A204.1 (cell line): ENCODE measurements at regions not wholly inside any gene's neighbourhood (a gene's known extent, or its start where the extent isn't known, plus 50 kb on each side); places are given as distances from the start of the nearest gene placed in this dataset.

Experiments
- FAIRE-seq: peaks from 2 replicates; lab custom pipeline; 2012; peaks lifted over from hg19 to GRCh38; lab: Jason Lieb, UNC

- FAIRE-seq: no peak
Measured at GRCh38 chr12:127717278-127717677, 549.7 kb upstream of the TMEM132C start.

GRCh38 chr12:127720334-127720733 lies 546.6 kb upstream of the TMEM132C start:
- FAIRE-seq: no peak

GRCh38 chr12:127722611-127723010 lies 544.4 kb upstream of the TMEM132C start:
- FAIRE-seq: no peak

- no peak for FAIRE-seq
Measured at GRCh38 chr12:127723251-127723650, 543.7 kb upstream of the TMEM132C start.

GRCh38 chr12:127726671-127727315 lies 540.2 kb upstream of the TMEM132C start:
- no peak for FAIRE-seq

- FAIRE-seq: no peak
Measured at GRCh38 chr12:127728285-127728684, 538.7 kb upstream of the TMEM132C start.

- no peak for FAIRE-seq
Measured at GRCh38 chr12:127728729-127729128, 538.2 kb upstream of the TMEM132C start.

GRCh38 chr12:127729381-127729780 lies 537.6 kb upstream of the TMEM132C start:
- FAIRE-seq: no peak

- no peak for FAIRE-seq
Measured at GRCh38 chr12:127731657-127732056, 535.3 kb upstream of the TMEM132C start.

- no peak for FAIRE-seq
Measured at GRCh38 chr12:127742231-127742630, 524.7 kb upstream of the TMEM132C start.

GRCh38 chr12:127745469-127746212 lies 521.3 kb upstream of the TMEM132C start:
- no peak for FAIRE-seq

GRCh38 chr12:127749416-127749815 lies 517.6 kb upstream of the TMEM132C start:
- no peak for FAIRE-seq

- FAIRE-seq: no peak
Measured at GRCh38 chr12:127750076-127750840, 516.7 kb upstream of the TMEM132C start.

- no peak for FAIRE-seq
Measured at GRCh38 chr12:127752802-127753201, 514.2 kb upstream of the TMEM132C start.

GRCh38 chr12:127760357-127760756 lies 506.6 kb upstream of the TMEM132C start:
- FAIRE-seq: no peak

GRCh38 chr12:127760996-127761395 lies 506.0 kb upstream of the TMEM132C start:
- FAIRE-seq: no peak

GRCh38 chr12:127761880-127762279 lies 505.1 kb upstream of the TMEM132C start:
- no peak for FAIRE-seq

- FAIRE-seq: no peak
Measured at GRCh38 chr12:127767656-127768055, 499.3 kb upstream of the TMEM132C start.

GRCh38 chr12:127770118-127770517 lies 496.9 kb upstream of the TMEM132C start:
- no peak for FAIRE-seq

GRCh38 chr12:127771546-127771945 lies 495.4 kb upstream of the TMEM132C start:
- no peak for FAIRE-seq

GRCh38 chr12:127773520-127773919 lies 493.4 kb upstream of the TMEM132C start:
- no peak for FAIRE-seq

- no peak for FAIRE-seq
Measured at GRCh38 chr12:127774828-127775227, 492.1 kb upstream of the TMEM132C start.
